Liver (tissue), 7 donors: ENCODE measurements at regions not wholly inside any gene's neighbourhood (a gene's known extent, or its start where the extent isn't known, plus 50 kb on each side); places are given as distances from the start of the nearest gene placed in this dataset.

Experiments
- DNase-seq: peaks from one replicate; pipeline ENCODE4 v3.0.0-alpha.2; 2017; ENCODE audit warnings: low spot score
- H3K27ac ChIP-seq, 2 donors: one replicate each; pipeline ENCODE4 v1.7.0; 2013; ENCODE audit warnings: inconsistent platforms in 2 of 2, low read length in 2 of 2, control low read depth in 1 of 2, low read depth in 1 of 2, mild to moderate bottlenecking in 1 of 2
- H3K27me3 ChIP-seq, 4 donors: one replicate each; pipeline versions ENCODE4 v1.6.1 to v1.7.0; 2013; ENCODE audit warnings: low read length in 3 of 4, inconsistent platforms in 1 of 4, mild to moderate bottlenecking in 1 of 4, moderate library complexity in 1 of 4; ENCODE audit not compliant: control insufficient read depth in 4 of 4, insufficient read depth in 4 of 4
- H3K36me3 ChIP-seq, 4 donors: one replicate each; pipeline versions ENCODE4 v1.6.1 to v1.7.0; 2013; ENCODE audit warnings: low read length in 3 of 4, mild to moderate bottlenecking in 3 of 4, low read depth in 1 of 4, moderate library complexity in 1 of 4; ENCODE audit not compliant: control insufficient read depth in 4 of 4, insufficient read depth in 3 of 4
- H3K4me1 ChIP-seq, 4 donors: one replicate each; pipeline versions ENCODE4 v1.6.1 to v1.7.0; 2013; ENCODE audit warnings: low read length in 3 of 4, mild to moderate bottlenecking in 3 of 4, moderate library complexity in 1 of 4; ENCODE audit not compliant: control insufficient read depth in 4 of 4, insufficient read depth in 4 of 4
- H3K4me3 ChIP-seq, 3 donors: one replicate each; pipeline versions ENCODE4 v1.6.1 to v1.7.0; 2013; ENCODE audit warnings: low read length in 3 of 3, control low read depth in 1 of 3, low read depth in 1 of 3, mild to moderate bottlenecking in 1 of 3
- H3K9ac ChIP-seq, 2 donors: one replicate each; pipeline ENCODE4 v1.7.0; 2013; ENCODE audit warnings: low read length in 2 of 2, mild to moderate bottlenecking in 2 of 2, moderate library complexity in 2 of 2, control low read depth in 1 of 2, low read depth in 1 of 2
- H3K9me3 ChIP-seq, 4 donors: one replicate each; pipeline versions ENCODE4 v1.6.1 to v1.7.0; 2013; ENCODE audit warnings: low read length in 3 of 4; ENCODE audit not compliant: control insufficient read depth in 4 of 4
- EGR1 ChIP-seq, 2 donors: IDR thresholded peaks; 2 replicates each; pipeline ENCODE4 v1.6.1; 2016 to 2018; ENCODE audit warnings: antibody characterized with exemption in 2 of 2, low read depth in 2 of 2
- FOXA1 ChIP-seq: IDR thresholded peaks from 2 replicates; pipeline ENCODE4 v1.6.1; 2016; ENCODE audit warnings: antibody characterized with exemption
- GABPA ChIP-seq, 2 donors: IDR thresholded peaks in 1 of 2; conservative IDR thresholded peaks in 1 of 2; 2 replicates each; pipeline ENCODE4 v1.6.1; 2016; ENCODE audit warnings: antibody characterized with exemption in 2 of 2, mild to moderate bottlenecking in 1 of 2, moderate library complexity in 1 of 2
- HNF4G ChIP-seq: IDR thresholded peaks from 2 replicates; pipeline ENCODE4 v1.6.1; 2016; ENCODE audit warnings: antibody characterized with exemption
- JUND ChIP-seq, 2 donors: IDR thresholded peaks; 2 replicates each; pipeline ENCODE4 v1.6.1; 2016; ENCODE audit warnings: antibody characterized with exemption in 2 of 2
- MAX ChIP-seq: IDR thresholded peaks from 2 replicates; pipeline ENCODE4 v1.6.1; 2016; ENCODE audit warnings: antibody characterized with exemption
- NR2F2 ChIP-seq: IDR thresholded peaks from 2 replicates; pipeline ENCODE4 v1.6.1; 2016; ENCODE audit warnings: antibody characterized with exemption
- RAD21 ChIP-seq, 2 donors: IDR thresholded peaks; 2 replicates each; pipeline ENCODE4 v1.6.1; 2016; ENCODE audit warnings: antibody characterized with exemption in 2 of 2, mild to moderate bottlenecking in 2 of 2
- SP1 ChIP-seq: IDR thresholded peaks from 2 replicates; pipeline ENCODE4 v1.6.1; 2018; ENCODE audit warnings: antibody characterized with exemption, mild to moderate bottlenecking
- YY1 ChIP-seq: IDR thresholded peaks from 2 replicates; pipeline ENCODE4 v1.6.1; 2016; ENCODE audit warnings: antibody characterized with exemption, mild to moderate bottlenecking
- whole genome bisulfite sequencing: extraction: QIAGEN DNeasy Blood & Tissue Kit; methylation state at CpG from one replicate; pipeline ENCODE4 v1.1.7; 2013; 5-methylcytosine and 5-hydroxymethylcytosine counted together
- TF ChIP-seq, protein P1 (sequence below): IDR thresholded peaks from 2 replicates; pipeline ENCODE4 v1.6.1; 2016; ENCODE audit warnings: antibody characterized with exemption, mild to moderate bottlenecking
- donor health status: healthy.
- donor health status: healthy.
- donor health status: healthy.
- donor health status: healthy.

DNA sequence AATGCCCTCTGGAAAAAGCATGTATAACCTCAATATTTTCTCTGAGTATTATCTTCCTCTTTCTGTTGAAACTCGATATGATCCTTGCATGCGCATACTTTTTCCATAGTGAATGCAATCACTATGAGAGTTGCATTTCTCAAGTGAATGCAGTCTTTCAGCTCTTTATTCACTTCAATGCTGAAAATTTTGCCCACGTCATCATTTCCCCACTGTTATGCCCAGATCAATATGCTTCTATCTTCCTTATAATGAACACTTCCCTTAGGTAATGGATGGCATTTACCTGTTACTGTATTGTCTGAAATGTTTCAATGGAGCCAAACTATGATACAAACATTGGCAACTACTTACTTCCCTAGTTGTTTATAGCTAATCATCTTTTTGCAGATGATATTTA is 866.6 kb upstream of the SLITRK6 start:
- H3K27me3 ChIP-seq, result no peaks in the 10 kb centered on the region
- 83% methylated on average over 3 of the region's 3 CpGs for WGBS
- peaks cover 0 to 2% (median 0%) of the 10 kb centered on the region in 4 donors for H3K9me3 ChIP-seq
- no peak overlapping the region for H3K9ac ChIP-seq
- no peak for TF ChIP-seq HNF4G
- no peak for TF ChIP-seq FOXA1
- no peak for TF ChIP-seq RAD21 (IDR thresholded peaks at IDR 0.05)
- no peaks in the 10 kb centered on the region for H3K4me1 ChIP-seq
- no peak for DNase-seq
- H3K4me3 ChIP-seq, result no peak overlapping the region
- H3K27ac ChIP-seq, result no peak overlapping the region
- H3K36me3 ChIP-seq, result no peaks in the 10 kb centered on the region

GRCh38 chr13:86673931-86674431 is 874.8 kb upstream of the SLITRK6 start:
- Histone ChIP-seq H3K27me3 (no peaks in the 10 kb centered on the region), H3K36me3 (no peaks in the 10 kb centered on the region), H3K4me3 (no peak overlapping the region), H3K27ac (no peak overlapping the region), H3K9ac (no peak overlapping the region), H3K9me3 (no peaks in the 10 kb centered on the region), H3K4me1 (no peaks in the 10 kb centered on the region)
- TF ChIP-seq, protein P1, sequence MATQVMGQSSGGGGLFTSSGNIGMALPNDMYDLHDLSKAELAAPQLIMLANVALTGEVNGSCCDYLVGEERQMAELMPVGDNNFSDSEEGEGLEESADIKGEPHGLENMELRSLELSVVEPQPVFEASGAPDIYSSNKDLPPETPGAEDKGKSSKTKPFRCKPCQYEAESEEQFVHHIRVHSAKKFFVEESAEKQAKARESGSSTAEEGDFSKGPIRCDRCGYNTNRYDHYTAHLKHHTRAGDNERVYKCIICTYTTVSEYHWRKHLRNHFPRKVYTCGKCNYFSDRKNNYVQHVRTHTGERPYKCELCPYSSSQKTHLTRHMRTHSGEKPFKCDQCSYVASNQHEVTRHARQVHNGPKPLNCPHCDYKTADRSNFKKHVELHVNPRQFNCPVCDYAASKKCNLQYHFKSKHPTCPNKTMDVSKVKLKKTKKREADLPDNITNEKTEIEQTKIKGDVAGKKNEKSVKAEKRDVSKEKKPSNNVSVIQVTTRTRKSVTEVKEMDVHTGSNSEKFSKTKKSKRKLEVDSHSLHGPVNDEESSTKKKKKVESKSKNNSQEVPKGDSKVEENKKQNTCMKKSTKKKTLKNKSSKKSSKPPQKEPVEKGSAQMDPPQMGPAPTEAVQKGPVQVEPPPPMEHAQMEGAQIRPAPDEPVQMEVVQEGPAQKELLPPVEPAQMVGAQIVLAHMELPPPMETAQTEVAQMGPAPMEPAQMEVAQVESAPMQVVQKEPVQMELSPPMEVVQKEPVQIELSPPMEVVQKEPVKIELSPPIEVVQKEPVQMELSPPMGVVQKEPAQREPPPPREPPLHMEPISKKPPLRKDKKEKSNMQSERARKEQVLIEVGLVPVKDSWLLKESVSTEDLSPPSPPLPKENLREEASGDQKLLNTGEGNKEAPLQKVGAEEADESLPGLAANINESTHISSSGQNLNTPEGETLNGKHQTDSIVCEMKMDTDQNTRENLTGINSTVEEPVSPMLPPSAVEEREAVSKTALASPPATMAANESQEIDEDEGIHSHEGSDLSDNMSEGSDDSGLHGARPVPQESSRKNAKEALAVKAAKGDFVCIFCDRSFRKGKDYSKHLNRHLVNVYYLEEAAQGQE, result no peak
- TF ChIP-seq FOXA1 (no peak), NR2F2 (no peak)
- no peak for DNase-seq

DNA sequence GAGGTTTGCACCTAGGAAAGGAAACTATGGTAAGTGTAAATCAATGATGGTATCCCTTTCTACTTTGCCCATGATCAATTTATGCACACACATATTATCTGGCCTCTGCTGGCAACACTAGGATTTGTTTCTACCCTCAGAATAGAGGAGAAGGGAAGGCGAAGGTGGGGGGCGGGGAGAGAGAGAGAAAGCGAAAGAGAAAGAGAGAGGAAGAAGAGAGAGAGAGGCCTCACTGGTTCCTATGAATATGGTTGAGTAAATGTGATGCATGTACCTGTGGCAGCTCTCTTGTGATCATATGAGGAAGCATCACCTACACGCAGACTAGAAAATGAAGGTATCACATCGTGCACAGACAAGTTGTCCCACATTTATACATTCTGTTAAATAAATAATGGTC is 882.0 kb upstream of the SLITRK6 start:
- H3K4me3 ChIP-seq, result no peak overlapping the region
- peaks cover 0 to 3% (median 0%) of the 10 kb centered on the region in 4 donors for H3K9me3 ChIP-seq
- H3K9ac ChIP-seq, result no peak overlapping the region
- 61% methylated on average over 5 of the region's 5 CpGs for WGBS
- no peaks in the 10 kb centered on the region for H3K4me1 ChIP-seq
- H3K36me3 ChIP-seq, result no peaks in the 10 kb centered on the region
- TF ChIP-seq GABPA (IDR thresholded peaks at IDR 0.05 in 1 of 2, conservative IDR thresholded peaks at IDR 0.05 in 1 of 2) (no peak), MAX (no peak)
- no peak for DNase-seq
- H3K27ac ChIP-seq, result no peak overlapping the region
- no peaks in the 10 kb centered on the region for H3K27me3 ChIP-seq

DNA sequence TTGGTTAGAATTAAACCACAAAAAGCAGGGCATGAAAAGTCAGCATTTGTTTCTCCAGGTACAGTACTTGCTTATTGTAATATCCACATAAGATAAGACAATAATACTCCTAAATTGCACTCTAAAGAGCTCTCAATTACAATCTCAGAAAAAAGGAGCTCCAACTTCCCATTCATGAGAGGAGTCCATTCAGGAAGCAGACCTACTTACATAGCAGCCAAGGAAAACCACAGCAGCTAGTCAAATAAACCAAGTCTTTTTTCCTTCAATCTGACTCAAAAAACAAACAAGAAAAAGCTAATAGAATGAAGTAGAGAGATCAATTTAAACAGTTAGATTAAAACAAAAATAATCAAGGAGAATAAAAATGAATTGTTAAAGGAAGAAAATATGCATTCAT is 885.2 kb upstream of the SLITRK6 start:
- no peak for DNase-seq
- no peak for TF ChIP-seq NR2F2
- TF ChIP-seq JUND (IDR thresholded peaks at IDR 0.05), result no peak
- TF ChIP-seq GABPA (IDR thresholded peaks at IDR 0.05 in 1 of 2, conservative IDR thresholded peaks at IDR 0.05 in 1 of 2), result no peak
- TF ChIP-seq SP1, result no peak
- no peak for TF ChIP-seq RAD21 (IDR thresholded peaks at IDR 0.05)
- TF ChIP-seq HNF4G, result no peak
- TF ChIP-seq YY1, result no peak
- TF ChIP-seq EGR1 (IDR thresholded peaks at IDR 0.05; ENCODE audit: low read depth in 2 of 2), result no peak
- H3K9me3 ChIP-seq, result peaks cover 0 to 3% (median 0%) of the 10 kb centered on the region in 4 donors
- no peaks in the 10 kb centered on the region for H3K4me1 ChIP-seq
- no peaks in the 10 kb centered on the region for H3K36me3 ChIP-seq
- H3K4me3 ChIP-seq, result no peak overlapping the region
- H3K9ac ChIP-seq, result no peak overlapping the region
- no peak overlapping the region for H3K27ac ChIP-seq
- H3K27me3 ChIP-seq, result no peaks in the 10 kb centered on the region
